HL-60 (cell line): ENCODE measurements at regions not wholly inside any gene's neighbourhood (a gene's known extent, or its start where the extent isn't known, plus 50 kb on each side); places are given as distances from the start of the nearest gene placed in this dataset.

Experiments
- DNase-seq, 2 experiments: peaks; one replicate each; pipeline ENCODE4 v3.0.0-alpha.2; 2010 to 2020; ENCODE audit warnings: low read depth in 1 of 2, low spot score in 1 of 2
- H3K27ac ChIP-seq: fragments of 250-450 bp; sonication (Bioruptor Pico); replicated peaks from 2 replicates; pipeline ENCODE4 v1.5.1; 2020; ENCODE audit warnings: mild to moderate bottlenecking, moderate library complexity
- H3K27me3 ChIP-seq: fragments of 250-450 bp; sonication (Bioruptor Pico); 2 replicates; pipeline ENCODE4 v1.5.1; 2021; ENCODE audit warnings: mild to moderate bottlenecking, moderate library complexity; ENCODE audit not compliant: insufficient read depth, poor library complexity, severe bottlenecking
- H3K4me3 ChIP-seq: replicated peaks from 2 replicates; pipeline ENCODE4 v1.5.1; 2011; ENCODE audit warnings: mild to moderate bottlenecking, control low read depth, low read length; ENCODE audit not compliant: insufficient read depth
- CTCF ChIP-seq: IDR thresholded peaks from one replicate; pipeline ENCODE4 v1.5.1; 2011; ENCODE audit warnings: low read length, control low read depth, inconsistent platforms; ENCODE audit not compliant: insufficient read depth
- GABPA ChIP-seq: IDR thresholded peaks from 2 replicates; pipeline ENCODE4 v1.6.1; 2012; ENCODE audit warnings: low read depth
- POLR2AphosphoS5 ChIP-seq: IDR thresholded peaks from 2 replicates; pipeline ENCODE4 v1.6.1; 2012; ENCODE audit warnings: low read depth
- REST ChIP-seq: IDR thresholded peaks from 2 replicates; pipeline ENCODE4 v1.6.1; 2012; ENCODE audit warnings: low read depth; ENCODE audit not compliant: insufficient replicate concordance
- SPI1 ChIP-seq: IDR thresholded peaks from 2 replicates; pipeline ENCODE4 v1.6.1; 2012; ENCODE audit warnings: low read depth, mild to moderate bottlenecking, borderline replicate concordance

GRCh38 chr3:95200384-95200783, 1137.5 kb downstream of the NSUN3 start:
- Histone ChIP-seq H3K27ac (no peak overlapping the region), H3K4me3 (no peak overlapping the region), H3K27me3 (no peaks in the 10 kb centered on the region)
- DNase-seq: no peak
- TF ChIP-seq GABPA (no peak), SPI1 (no peak), POLR2AphosphoS5 (no peak), REST (no peak), CTCF (no peak)

- no peak overlapping the region for H3K27ac ChIP-seq
- TF ChIP-seq GABPA (no peak), SPI1 (no peak), POLR2AphosphoS5 (no peak), REST (no peak), CTCF (no peak)
These were observed 1148.0 kb downstream of the NSUN3 start for GRCh38 chr3:95210878-95211277.

GRCh38 chr3:95212117-95212516, 1149.3 kb downstream of the NSUN3 start:
- DNase-seq: no peak
- no peak overlapping the region for H3K27ac ChIP-seq
- H3K27me3 ChIP-seq: no peaks in the 10 kb centered on the region
- TF ChIP-seq POLR2AphosphoS5 (no peak), CTCF (no peak), GABPA (no peak), REST (no peak), SPI1 (no peak)
- H3K4me3 ChIP-seq: no peak overlapping the region

More at GRCh38 chr3:95210878-95211277, 1148.0 kb downstream of the NSUN3 start:
- no peak overlapping the region for H3K4me3 ChIP-seq
- no peak for DNase-seq
- no peaks in the 10 kb centered on the region for H3K27me3 ChIP-seq
